ENCODE measurements at regions not wholly inside any gene's neighbourhood (a gene's known extent, or its start where the extent isn't known, plus 50 kb on each side); places are given as distances from the start of the nearest gene placed in this dataset.

GRCh38 chr18:61606068-61606660 lies 272.9 kb downstream of the CDH20 start:
- TF ChIP-seq MAX (IDR thresholded peaks at IDR 0.05; ENCODE audit: insufficient read depth, insufficient read length) (no peak), CTCF (IDR thresholded peaks at IDR 0.05; ENCODE audit: extremely low read depth in 1 of 2, insufficient read depth in 1 of 2, low read depth in 1 of 2, low read length in 2 of 2) (no peak), EZH2 (IDR thresholded peaks at IDR 0.05; ENCODE audit: borderline replicate concordance, low read depth, low read length, severe bottlenecking) (no peak), POLR2A (IDR thresholded peaks at IDR 0.05; ENCODE audit: low read depth, low read length) (no peak), MYC (IDR thresholded peaks at IDR 0.05; ENCODE audit: low read depth, low read length) (no peak), JUN (IDR thresholded peaks at IDR 0.05; ENCODE audit: borderline replicate concordance, insufficient read depth, insufficient read length, low read depth) (no peak), GATA2 (IDR thresholded peaks at IDR 0.05; ENCODE audit: insufficient read depth, insufficient read length, low read depth, low read length) (no peak), FOS (IDR thresholded peaks at IDR 0.05; ENCODE audit: borderline replicate concordance, insufficient read depth, low read length) (no peak)

All from endothelial cell of umbilical vein (primary cell).